ENCODE measurements at regions not wholly inside any gene's neighbourhood (a gene's known extent, or its start where the extent isn't known, plus 50 kb on each side); places are given as distances from the start of the nearest gene placed in this dataset.

DNA sequence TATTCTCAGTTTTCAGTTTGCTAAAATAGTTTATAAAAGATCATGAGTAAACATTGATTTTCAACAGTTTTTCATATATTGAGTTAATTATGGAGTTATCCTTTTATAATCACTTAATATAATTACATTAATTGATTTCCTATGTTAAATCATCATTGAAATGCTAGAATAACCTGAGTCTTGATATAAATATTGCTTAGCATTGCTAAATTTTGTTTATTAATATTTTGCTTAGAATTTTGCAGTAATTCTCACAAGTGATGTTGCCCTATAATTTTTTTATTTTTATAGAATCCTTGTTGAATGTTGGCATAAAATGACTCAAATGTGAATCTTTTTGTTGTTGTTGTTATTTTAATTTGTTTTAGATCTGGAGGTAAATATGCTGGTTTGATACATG is 654.2 kb downstream of the OTOL1 start:
- Histone ChIP-seq H2AFZ (ENCODE audit: low read length) (no peak overlapping the region), H3K27me3 (ENCODE audit: low read length) (no peaks in the 10 kb centered on the region), H3K4me3 (ENCODE audit: low read length) (no peak overlapping the region), H3K27ac (ENCODE audit: low read length) (no peak overlapping the region), H3F3A (ENCODE audit: low read length, unreplicated experiment) (no peaks in the 10 kb centered on the region), H3K9me3 (ENCODE audit: low read length) (no peaks in the 10 kb centered on the region), H3K79me2 (ENCODE audit: low read length) (no peaks in the 10 kb centered on the region), H3K36me3 (ENCODE audit: low read depth, low read length) (no peaks in the 10 kb centered on the region), H3K4me1 (ENCODE audit: insufficient read depth, low read length) (no peaks in the 10 kb centered on the region), H3K4me2 (ENCODE audit: low read length) (no peak overlapping the region), H4K20me1 (ENCODE audit: low read length) (no peaks in the 10 kb centered on the region), H3K9ac (ENCODE audit: low read length) (no peak overlapping the region), H3K9me2 (replicated peaks; ENCODE audit: low read length) (no peaks in the 10 kb centered on the region)
- ChIA-PET POLR2A (ENCODE audit: unreplicated experiment) (no interaction called here), CTCF (no interaction called here)
- ATAC-seq = no peak
- BruUV-seq (replicated peaks) = no TSS peak
- TF ChIP-seq EZH2 (IDR thresholded peaks at IDR 0.05; ENCODE audit: low read length, unreplicated experiment) (no peak), EZH2phosphoT487 (IDR thresholded peaks at IDR 0.05; ENCODE audit: borderline replicate concordance, low read length) (no peak)
- TF ChIP-seq, protein P1, sequence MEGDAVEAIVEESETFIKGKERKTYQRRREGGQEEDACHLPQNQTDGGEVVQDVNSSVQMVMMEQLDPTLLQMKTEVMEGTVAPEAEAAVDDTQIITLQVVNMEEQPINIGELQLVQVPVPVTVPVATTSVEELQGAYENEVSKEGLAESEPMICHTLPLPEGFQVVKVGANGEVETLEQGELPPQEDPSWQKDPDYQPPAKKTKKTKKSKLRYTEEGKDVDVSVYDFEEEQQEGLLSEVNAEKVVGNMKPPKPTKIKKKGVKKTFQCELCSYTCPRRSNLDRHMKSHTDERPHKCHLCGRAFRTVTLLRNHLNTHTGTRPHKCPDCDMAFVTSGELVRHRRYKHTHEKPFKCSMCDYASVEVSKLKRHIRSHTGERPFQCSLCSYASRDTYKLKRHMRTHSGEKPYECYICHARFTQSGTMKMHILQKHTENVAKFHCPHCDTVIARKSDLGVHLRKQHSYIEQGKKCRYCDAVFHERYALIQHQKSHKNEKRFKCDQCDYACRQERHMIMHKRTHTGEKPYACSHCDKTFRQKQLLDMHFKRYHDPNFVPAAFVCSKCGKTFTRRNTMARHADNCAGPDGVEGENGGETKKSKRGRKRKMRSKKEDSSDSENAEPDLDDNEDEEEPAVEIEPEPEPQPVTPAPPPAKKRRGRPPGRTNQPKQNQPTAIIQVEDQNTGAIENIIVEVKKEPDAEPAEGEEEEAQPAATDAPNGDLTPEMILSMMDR (conservative IDR thresholded peaks at IDR 0.05; ENCODE audit: low read depth, low read length) = no peak
- DNase-seq = no peak
- intact Hi-C loops (cut with micrococcal nuclease) = no loop called here

DNA sequence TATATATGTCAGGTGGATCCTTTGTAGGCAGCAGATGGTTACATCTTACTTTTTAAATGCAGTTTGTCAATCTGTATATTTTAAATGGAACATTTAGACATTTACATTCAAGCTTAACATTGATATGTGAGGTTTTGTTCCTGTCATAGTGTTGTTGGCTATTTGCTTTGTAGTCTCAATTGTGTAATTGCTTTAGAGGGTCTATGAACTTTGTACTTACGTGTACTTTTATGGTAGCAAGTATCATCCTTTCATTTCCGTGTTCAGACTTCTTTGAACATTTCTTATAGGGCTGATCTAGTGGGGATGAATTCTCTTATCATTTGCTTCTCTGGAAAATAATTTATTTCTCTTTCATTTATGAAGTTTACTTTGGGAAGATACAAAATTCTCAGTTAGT is 656.0 kb downstream of the OTOL1 start:
- Histone ChIP-seq H2AFZ (ENCODE audit: low read length) (no peak overlapping the region), H3K9me2 (replicated peaks; ENCODE audit: low read length) (no peaks in the 10 kb centered on the region), H3K9me3 (ENCODE audit: low read length) (no peaks in the 10 kb centered on the region), H3K4me2 (ENCODE audit: low read length) (no peak overlapping the region), H4K20me1 (ENCODE audit: low read length) (no peaks in the 10 kb centered on the region), H3F3A (ENCODE audit: low read length, unreplicated experiment) (no peaks in the 10 kb centered on the region), H3K4me3 (ENCODE audit: low read length) (no peak overlapping the region), H3K27ac (ENCODE audit: low read length) (no peak overlapping the region), H3K79me2 (ENCODE audit: low read length) (no peaks in the 10 kb centered on the region), H3K9ac (ENCODE audit: low read length) (no peak overlapping the region), H3K4me1 (ENCODE audit: insufficient read depth, low read length) (no peaks in the 10 kb centered on the region), H3K36me3 (ENCODE audit: low read depth, low read length) (no peaks in the 10 kb centered on the region), H3K27me3 (ENCODE audit: low read length) (no peaks in the 10 kb centered on the region)
- ChIA-PET POLR2A (ENCODE audit: unreplicated experiment) (no interaction called here), CTCF (no interaction called here)
- no peak for TF ChIP-seq EZH2phosphoT487 (IDR thresholded peaks at IDR 0.05; ENCODE audit: borderline replicate concordance, low read length)
- TF ChIP-seq EZH2 (IDR thresholded peaks at IDR 0.05; ENCODE audit: low read length, unreplicated experiment) = no peak
- TF ChIP-seq, protein P1 (conservative IDR thresholded peaks at IDR 0.05; ENCODE audit: low read depth, low read length) = no peak
- ATAC-seq = no peak
- intact Hi-C loops (cut with micrococcal nuclease) = no loop called here
- no TSS peak for BruUV-seq (replicated peaks)
- no peak for DNase-seq

DNA sequence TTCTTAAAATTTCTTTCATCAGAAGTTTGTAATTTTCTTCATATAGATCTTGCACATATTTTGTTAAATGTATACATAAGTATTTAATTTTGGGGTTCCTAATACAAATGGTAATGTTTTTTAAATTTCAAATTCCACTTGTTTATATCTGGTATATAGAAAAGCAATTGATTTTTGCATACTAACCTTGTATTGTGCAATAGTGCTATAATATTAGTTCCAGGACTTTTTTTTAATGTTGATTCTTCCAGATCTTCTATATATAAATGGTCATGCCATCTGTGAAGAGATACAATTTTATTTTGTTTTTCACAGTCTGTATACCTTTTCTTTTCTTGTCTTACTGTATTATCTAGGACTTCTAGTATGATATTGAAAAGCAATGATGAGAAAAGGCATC is 665.0 kb downstream of the OTOL1 start:
- Histone ChIP-seq H3K27me3 (ENCODE audit: low read length) (no peaks in the 10 kb centered on the region), H3F3A (ENCODE audit: low read length, unreplicated experiment) (no peaks in the 10 kb centered on the region), H4K20me1 (ENCODE audit: low read length) (no peaks in the 10 kb centered on the region), H3K9ac (ENCODE audit: low read length) (no peak overlapping the region), H3K4me2 (ENCODE audit: low read length) (no peak overlapping the region), H2AFZ (ENCODE audit: low read length) (no peak overlapping the region), H3K9me2 (replicated peaks; ENCODE audit: low read length) (no peaks in the 10 kb centered on the region), H3K79me2 (ENCODE audit: low read length) (no peaks in the 10 kb centered on the region), H3K4me3 (ENCODE audit: low read length) (no peak overlapping the region), H3K27ac (ENCODE audit: low read length) (no peak overlapping the region), H3K36me3 (ENCODE audit: low read depth, low read length) (no peaks in the 10 kb centered on the region), H3K9me3 (ENCODE audit: low read length) (no peaks in the 10 kb centered on the region), H3K4me1 (ENCODE audit: insufficient read depth, low read length) (no peaks in the 10 kb centered on the region)
- ChIA-PET POLR2A (ENCODE audit: unreplicated experiment) (no interaction called here), CTCF (no interaction called here)
- DNase-seq = no peak
- intact Hi-C loops (cut with micrococcal nuclease) = no loop called here
- ATAC-seq = no peak
- BruUV-seq (replicated peaks) = no TSS peak
- TF ChIP-seq, protein P1 (conservative IDR thresholded peaks at IDR 0.05; ENCODE audit: low read depth, low read length) = no peak
- TF ChIP-seq EZH2phosphoT487 (IDR thresholded peaks at IDR 0.05; ENCODE audit: borderline replicate concordance, low read length) = no peak
